Natural killer cell treated with Interleukin-12 subunit alpha and Interleukin-12 subunit beta and Interleukin-15 and Interleukin-18, amount 100 ng/mL, for 72 hours (primary cell): ENCODE measurements at regions not wholly inside any gene's neighbourhood (a gene's known extent, or its start where the extent isn't known, plus 50 kb on each side); places are given as distances from the start of the nearest gene placed in this dataset.
A peak's percentile ranks its signal among the peaks of the same experiment; 100 is the strongest.
"Not testable (repeated sequence)": the region's sequence is repeated elsewhere in the genome, so short reads cannot be mapped to it uniquely, and the experiment has no call there.

ENCODE experiments used
- ATAC-seq, 2 donors: fragments of 150-1000 bp; cut with Tn5 transposase in 1 of 2; sonication (Bioruptor Pico), chemical (Tn5 transposase) in 1 of 2; 2 replicates each; pipeline ENCODE4 v1.10.0; 2021
- DNase-seq: peaks from one replicate; pipeline ENCODE4 v3.0.0; 2022; ENCODE audit warnings: low spot score
- H3K27ac Mint-ChIP-seq, 2 donors: 1 replicate in 1 of 2; 2 replicates in 1 of 2; pipeline ENCODE4 v1.8.0; 2022; ENCODE audit warnings: mixed read lengths in 2 of 2, mild to moderate bottlenecking in 1 of 2, moderate library complexity in 1 of 2
- H3K27me3 Mint-ChIP-seq, 2 donors: 1 replicate in 1 of 2; 2 replicates in 1 of 2; pipeline ENCODE4 v1.8.0; 2022; ENCODE audit warnings: mixed read lengths in 2 of 2
- H3K36me3 Mint-ChIP-seq: one replicate; pipeline ENCODE4 v1.8.0; 2022; ENCODE audit warnings: mixed read lengths
- H3K4me1 Mint-ChIP-seq, 2 donors: 1 replicate in 1 of 2; 2 replicates in 1 of 2; pipeline ENCODE4 v1.8.0; 2022; ENCODE audit warnings: low read depth in 2 of 2, mixed read lengths in 2 of 2, mild to moderate bottlenecking in 1 of 2
- H3K4me3 Mint-ChIP-seq: one replicate; pipeline ENCODE4 v1.8.0; 2022; ENCODE audit warnings: mixed read lengths
- H3K9me3 Mint-ChIP-seq: 2 replicates; pipeline ENCODE4 v1.8.0; 2022; ENCODE audit warnings: mixed read lengths

DNA sequence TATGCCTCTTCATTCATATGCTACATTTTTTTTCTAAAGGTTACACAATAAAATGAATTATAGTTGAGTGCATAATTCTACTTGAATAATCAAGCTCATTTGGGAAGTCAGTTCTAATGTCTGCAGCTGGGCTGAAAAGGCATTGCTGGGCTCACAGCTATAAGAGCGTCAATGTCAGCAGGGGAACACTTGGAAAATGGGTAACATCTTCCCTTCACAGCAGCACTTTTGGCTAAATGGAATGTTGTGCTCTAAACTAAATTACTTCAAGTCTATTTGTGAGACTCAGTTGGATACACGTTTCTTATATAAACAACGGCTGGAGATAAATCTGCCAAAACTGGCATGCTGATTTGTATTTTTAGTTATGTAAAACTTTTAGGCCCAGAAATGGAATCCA lies 357.8 kb downstream of the TBL1XR1 start:
- Mint-ChIP-seq H3K27ac (no peak overlapping the region), H3K4me3 (no peak overlapping the region), H3K4me1 (no peaks in the 10 kb centered on the region), H3K27me3 (peaks cover 0 to 15% of the 10 kb centered on the region in 2 donors), H3K36me3 (no peaks in the 10 kb centered on the region), H3K9me3 (no peaks in the 10 kb centered on the region)
- DNase-seq (no peak), ATAC-seq (no peak)

DNA sequence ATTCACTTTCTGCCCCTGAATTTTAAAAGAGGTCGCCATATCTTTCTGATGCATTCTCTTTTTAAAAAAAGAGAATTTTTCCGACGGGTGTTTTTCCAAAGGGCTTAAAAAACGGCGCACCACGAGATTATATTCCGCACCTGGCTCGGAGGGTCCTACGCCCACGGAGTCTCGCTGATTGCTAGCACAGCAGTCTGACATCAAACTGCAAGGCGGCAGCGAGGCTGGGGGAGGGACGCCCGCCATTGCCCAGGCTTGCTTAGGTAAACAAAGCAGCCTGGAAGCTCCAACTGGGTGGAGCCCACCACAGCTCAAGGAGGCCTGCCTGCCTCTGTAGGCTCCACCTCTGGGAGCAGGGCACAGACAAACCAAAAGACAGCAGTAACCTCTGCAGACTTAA lies 370.0 kb downstream of the TBL1XR1 start:
- H3K4me1 Mint-ChIP-seq, H3K9me3 Mint-ChIP-seq, H3K27ac Mint-ChIP-seq, H3K36me3 Mint-ChIP-seq, H3K27me3 Mint-ChIP-seq, DNase-seq, ATAC-seq, H3K4me3 Mint-ChIP-seq: not testable (repeated sequence)

GRCh38 chr3:176824811-176825210 lies 372.5 kb downstream of the TBL1XR1 start:
- DNase-seq (no peak), ATAC-seq (no peak)
- peaks cover 4% of the 10 kb centered on the region for H3K9me3 Mint-ChIP-seq
- H3K27me3 Mint-ChIP-seq: no peaks in the 10 kb centered on the region
- H3K4me1 Mint-ChIP-seq: no peaks in the 10 kb centered on the region
- no peak overlapping the region for H3K4me3 Mint-ChIP-seq
- no peak overlapping the region for H3K27ac Mint-ChIP-seq
- no peaks in the 10 kb centered on the region for H3K36me3 Mint-ChIP-seq

- Mint-ChIP-seq H3K9me3 (peaks cover 3% of the 10 kb centered on the region), H3K27ac (no peak overlapping the region), H3K27me3 (no peaks in the 10 kb centered on the region), H3K4me3 (no peak overlapping the region), H3K36me3 (no peaks in the 10 kb centered on the region), H3K4me1 (no peaks in the 10 kb centered on the region)
- DNase-seq (no peak), ATAC-seq (no peak)
Observed at GRCh38 chr3:176820764-176821163, 376.5 kb downstream of the TBL1XR1 start.

- DNase-seq (no peak), ATAC-seq (no peak)
- Mint-ChIP-seq H3K4me3 (no peak overlapping the region), H3K27ac (no peak overlapping the region), H3K36me3 (no peaks in the 10 kb centered on the region), H3K9me3 (peaks cover 3% of the 10 kb centered on the region), H3K4me1 (no peaks in the 10 kb centered on the region), H3K27me3 (no peaks in the 10 kb centered on the region)
Observed at GRCh38 chr3:176816937-176817336, 380.3 kb downstream of the TBL1XR1 start.

DNA sequence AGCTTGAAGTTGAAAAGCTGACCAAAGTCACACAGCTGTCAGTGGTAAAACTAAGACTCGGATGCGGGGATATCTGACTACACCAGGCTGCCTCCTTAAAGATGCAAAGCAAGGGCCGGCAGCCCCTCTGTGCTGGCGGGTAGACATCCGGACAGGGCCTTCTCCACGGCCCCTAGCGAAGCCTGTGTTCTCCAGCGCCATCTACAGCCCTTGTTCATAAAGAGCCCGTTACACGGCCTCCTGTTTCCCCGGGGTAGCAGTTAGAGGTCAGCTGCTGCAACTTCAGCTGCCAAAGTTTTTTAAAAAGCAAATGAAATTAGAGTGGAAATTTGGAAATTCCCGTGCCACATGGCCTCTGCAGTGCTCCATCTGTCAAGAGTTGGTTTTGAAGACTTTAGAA lies 383.0 kb downstream of the TBL1XR1 start:
- Mint-ChIP-seq H3K9me3 (peaks cover 3% of the 10 kb centered on the region), H3K4me3 (no peak overlapping the region), H3K36me3 (no peaks in the 10 kb centered on the region), H3K4me1 (no peaks in the 10 kb centered on the region), H3K27me3 (no peaks in the 10 kb centered on the region), H3K27ac (no peak overlapping the region)
- ATAC-seq (peak in 1 of 2 donors; percentile 61), DNase-seq (no peak)

GRCh38 chr3:176807938-176808337 lies 389.3 kb downstream of the TBL1XR1 start:
- Mint-ChIP-seq H3K4me3 (no peak overlapping the region), H3K9me3 (no peaks in the 10 kb centered on the region), H3K27ac (no peak overlapping the region), H3K36me3 (no peaks in the 10 kb centered on the region), H3K4me1 (no peaks in the 10 kb centered on the region), H3K27me3 (no peaks in the 10 kb centered on the region)
- ATAC-seq: no peak
- no peak for DNase-seq

GRCh38 chr3:176799675-176800074 lies 397.6 kb downstream of the TBL1XR1 start:
- Mint-ChIP-seq H3K4me1 (no peaks in the 10 kb centered on the region), H3K4me3 (no peak overlapping the region), H3K36me3 (no peaks in the 10 kb centered on the region), H3K9me3 (no peaks in the 10 kb centered on the region), H3K27me3 (no peaks in the 10 kb centered on the region), H3K27ac (no peak overlapping the region)
- no peak for ATAC-seq
- DNase-seq: no peak

GRCh38 chr3:176798680-176799079 lies 398.6 kb downstream of the TBL1XR1 start:
- H3K4me1 Mint-ChIP-seq: no peaks in the 10 kb centered on the region
- H3K9me3 Mint-ChIP-seq: no peaks in the 10 kb centered on the region
- ATAC-seq (no peak), DNase-seq (no peak)
- H3K36me3 Mint-ChIP-seq: no peaks in the 10 kb centered on the region
- no peaks in the 10 kb centered on the region for H3K27me3 Mint-ChIP-seq
- no peak overlapping the region for H3K27ac Mint-ChIP-seq
- no peak overlapping the region for H3K4me3 Mint-ChIP-seq

DNA sequence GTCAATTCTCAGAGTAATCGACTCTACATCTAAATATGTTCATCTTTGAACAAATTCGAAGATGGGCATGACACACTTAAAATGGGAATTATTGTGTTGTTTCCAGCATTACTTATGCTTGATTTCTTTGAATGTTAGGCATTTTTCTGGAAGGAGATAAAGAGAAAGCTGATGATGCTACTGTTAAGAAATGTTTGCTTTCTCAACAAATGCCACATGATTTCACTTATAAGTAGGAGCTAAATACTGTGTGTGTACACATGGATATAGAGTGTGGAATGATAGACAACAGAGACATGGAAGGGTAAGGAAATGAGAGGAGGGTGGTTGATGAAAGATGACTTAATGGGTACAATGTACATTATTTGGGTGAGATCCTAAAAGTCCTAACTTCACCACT lies 400.9 kb downstream of the TBL1XR1 start:
- ATAC-seq (no peak), DNase-seq (no peak)
- Mint-ChIP-seq H3K27ac (no peak overlapping the region), H3K36me3 (no peaks in the 10 kb centered on the region), H3K4me3 (no peak overlapping the region), H3K9me3 (no peaks in the 10 kb centered on the region), H3K27me3 (no peaks in the 10 kb centered on the region), H3K4me1 (no peaks in the 10 kb centered on the region)

- no peaks in the 10 kb centered on the region for H3K9me3 Mint-ChIP-seq
- DNase-seq (no peak), ATAC-seq (no peak)
- no peaks in the 10 kb centered on the region for H3K4me1 Mint-ChIP-seq
- no peak overlapping the region for H3K27ac Mint-ChIP-seq
- H3K27me3 Mint-ChIP-seq: no peaks in the 10 kb centered on the region
- H3K36me3 Mint-ChIP-seq: no peaks in the 10 kb centered on the region
- H3K4me3 Mint-ChIP-seq: no peak overlapping the region
Observed at GRCh38 chr3:176795891-176796290, 401.4 kb downstream of the TBL1XR1 start.

DNA sequence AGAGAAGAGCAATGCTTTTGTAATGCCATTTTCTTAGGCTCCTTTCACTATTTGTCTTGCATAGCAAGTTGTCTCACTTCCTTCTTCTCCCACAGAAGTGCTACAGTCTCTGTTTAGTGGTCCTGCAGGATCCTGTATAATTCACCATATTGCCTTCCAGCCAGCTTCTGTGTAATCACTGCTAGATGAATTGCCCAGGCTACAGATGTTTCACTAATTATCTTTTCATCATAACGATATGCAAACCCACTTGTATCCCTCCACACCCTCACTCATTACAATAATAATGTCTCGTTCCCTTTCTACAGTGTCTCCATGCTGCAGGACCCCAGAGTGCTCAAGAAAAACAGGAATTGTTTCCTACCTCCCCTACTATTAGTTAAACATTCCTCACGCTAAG lies 402.9 kb downstream of the TBL1XR1 start:
- no peaks in the 10 kb centered on the region for H3K4me1 Mint-ChIP-seq
- H3K4me3 Mint-ChIP-seq: no peak overlapping the region
- DNase-seq: no peak
- H3K27me3 Mint-ChIP-seq: no peaks in the 10 kb centered on the region
- no peaks in the 10 kb centered on the region for H3K9me3 Mint-ChIP-seq
- ATAC-seq: no peak
- no peaks in the 10 kb centered on the region for H3K36me3 Mint-ChIP-seq
- no peak overlapping the region for H3K27ac Mint-ChIP-seq

- no peak for ATAC-seq
- Mint-ChIP-seq H3K4me1 (no peaks in the 10 kb centered on the region), H3K27ac (no peak overlapping the region), H3K9me3 (peaks cover 4% of the 10 kb centered on the region), H3K36me3 (no peaks in the 10 kb centered on the region), H3K27me3 (no peaks in the 10 kb centered on the region), H3K4me3 (no peak overlapping the region)
- DNase-seq: no peak
Observed at GRCh38 chr3:176789947-176790346, 407.3 kb downstream of the TBL1XR1 start.

DNA sequence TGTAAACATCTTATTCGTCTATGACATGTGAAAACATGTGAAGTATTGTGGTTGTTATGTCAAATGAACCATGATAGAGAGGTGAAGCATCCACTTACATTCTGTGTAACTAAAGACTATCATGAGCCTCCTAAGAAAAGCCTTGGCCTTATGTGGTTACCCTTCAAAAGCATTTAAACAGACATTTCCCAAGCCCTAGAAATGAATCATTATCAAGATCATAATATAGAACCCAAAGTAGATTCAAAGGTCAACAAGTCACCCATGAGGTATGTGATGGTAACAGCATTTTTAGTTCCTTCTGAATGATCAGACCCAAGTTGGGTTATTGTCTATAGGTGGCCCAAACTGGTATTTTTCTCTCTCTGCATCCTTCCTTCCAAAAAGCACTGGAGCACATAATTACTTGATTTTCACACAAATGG lies 408.0 kb downstream of the TBL1XR1 start:
- Mint-ChIP-seq H3K9me3 (peaks cover 4% of the 10 kb centered on the region), H3K27me3 (no peaks in the 10 kb centered on the region), H3K36me3 (no peaks in the 10 kb centered on the region), H3K4me3 (no peak overlapping the region), H3K4me1 (no peaks in the 10 kb centered on the region), H3K27ac (no peak overlapping the region)
- DNase-seq (no peak), ATAC-seq (no peak)

GRCh38 chr3:176787506-176787905 lies 409.8 kb downstream of the TBL1XR1 start:
- Mint-ChIP-seq H3K27me3 (no peaks in the 10 kb centered on the region), H3K27ac (no peak overlapping the region), H3K4me1 (no peaks in the 10 kb centered on the region), H3K9me3 (peaks cover 4% of the 10 kb centered on the region), H3K36me3 (no peaks in the 10 kb centered on the region), H3K4me3 (no peak overlapping the region)
- DNase-seq (no peak), ATAC-seq (no peak)
